HepG2 (cell line): ENCODE measurements at regions not wholly inside any gene's neighbourhood (a gene's known extent, or its start where the extent isn't known, plus 50 kb on each side); places are given as distances from the start of the nearest gene placed in this dataset.

Experiments used
- AHR ChIP-seq: IDR thresholded peaks from 2 replicates; pipeline ENCODE4 v1.6.1; 2018; ENCODE audit warnings: missing genetic modification reagents, missing compliant biosample characterization
- ATF7-NPFF ChIP-seq: sonication (generic); formaldehyde crosslinking; IDR thresholded peaks from 2 replicates; pipeline ENCODE4 v1.8.1; 2023; ENCODE audit warnings: mild to moderate bottlenecking, low read depth, missing genetic modification reagents, moderate library complexity
- CENPT ChIP-seq: sonication (generic); formaldehyde crosslinking; IDR thresholded peaks from 2 replicates; pipeline ENCODE4 v1.8.0; 2022; ENCODE audit warnings: low read depth, mild to moderate bottlenecking, moderate library complexity, missing genetic modification reagents
- DPF2 ChIP-seq: sonication (generic); formaldehyde crosslinking; IDR thresholded peaks from 2 replicates; pipeline ENCODE4 v1.4.0; 2020; ENCODE audit warnings: mild to moderate bottlenecking, low read depth, missing genetic modification reagents, borderline replicate concordance
- IRX3 ChIP-seq: sonication (generic); formaldehyde crosslinking; IDR thresholded peaks from 2 replicates; pipeline ENCODE4 v1.8.1; 2023; ENCODE audit warnings: mild to moderate bottlenecking, low read depth, missing genetic modification reagents, borderline replicate concordance
- MAF1 ChIP-seq: sonication (generic); formaldehyde crosslinking; IDR thresholded peaks from 2 replicates; pipeline ENCODE4 v1.5.0; 2020; ENCODE audit warnings: missing genetic modification reagents, borderline replicate concordance
- POGZ ChIP-seq: sonication (generic); formaldehyde crosslinking; IDR thresholded peaks from 2 replicates; pipeline ENCODE4 v1.4.0; 2020; ENCODE audit warnings: mild to moderate bottlenecking, missing genetic modification reagents
- RBAK ChIP-seq: sonication (generic); formaldehyde crosslinking; IDR thresholded peaks from 2 replicates; pipeline ENCODE4 v1.5.1; 2020; ENCODE audit warnings: mild to moderate bottlenecking, missing genetic modification reagents
- RELA ChIP-seq: sonication (generic); formaldehyde crosslinking; IDR thresholded peaks from 2 replicates; pipeline ENCODE4 v1.4.0; 2020; ENCODE audit warnings: missing genetic modification reagents
- SCMH1 ChIP-seq: sonication (generic); formaldehyde crosslinking; IDR thresholded peaks from 2 replicates; pipeline ENCODE4 v1.9.0; 2021; ENCODE audit warnings: missing genetic modification reagents, mild to moderate bottlenecking, borderline replicate concordance
- SIN3A ChIP-seq: IDR thresholded peaks from 2 replicates; pipeline ENCODE4 v1.6.1; 2011; ENCODE audit warnings: low read depth, mild to moderate bottlenecking, control low read depth, low read length, borderline replicate concordance
- SIX4 ChIP-seq: sonication (generic); formaldehyde crosslinking; IDR thresholded peaks from 2 replicates; pipeline ENCODE4 v1.4.0; 2020; ENCODE audit warnings: missing genetic modification reagents
- SP5 ChIP-seq: IDR thresholded peaks from 2 replicates; pipeline ENCODE4 v1.6.1; 2016; ENCODE audit warnings: low read depth, borderline replicate concordance
- TAF15 ChIP-seq: fragments of 200-400 bp; formaldehyde crosslinking; IDR thresholded peaks from one replicate; pipeline ENCODE4 v1.6.1; 2018; ENCODE audit warnings: mild to moderate bottlenecking, low read depth, low read length; ENCODE audit not compliant: poor library complexity, severe bottlenecking
- ZBTB21 ChIP-seq: sonication (generic); formaldehyde crosslinking; IDR thresholded peaks from 2 replicates; pipeline ENCODE4 v1.4.0; 2020; ENCODE audit warnings: missing genetic modification reagents
- ZBTB38 ChIP-seq: sonication (generic); formaldehyde crosslinking; IDR thresholded peaks from 2 replicates; pipeline ENCODE4 v1.5.1; 2020; ENCODE audit warnings: mild to moderate bottlenecking, missing genetic modification reagents
- ZMAT3 ChIP-seq: sonication (generic); formaldehyde crosslinking; conservative IDR thresholded peaks from 2 replicates; pipeline ENCODE4 v1.7.0; 2021; ENCODE audit warnings: missing genetic modification reagents
- ZNF333 ChIP-seq: sonication (generic); formaldehyde crosslinking; IDR thresholded peaks from 2 replicates; pipeline ENCODE4 v1.4.0; 2020; ENCODE audit warnings: mild to moderate bottlenecking, missing genetic modification reagents, borderline replicate concordance
- ZNF816 ChIP-seq: sonication (generic); formaldehyde crosslinking; IDR thresholded peaks from 2 replicates; pipeline ENCODE4 v1.8.0; 2022; ENCODE audit warnings: missing genetic modification reagents, mild to moderate bottlenecking, borderline replicate concordance
- ZNF83 ChIP-seq: sonication (generic); formaldehyde crosslinking; IDR thresholded peaks from 2 replicates; pipeline ENCODE4 v1.4.0; 2020; ENCODE audit warnings: missing genetic modification reagents, mild to moderate bottlenecking, borderline replicate concordance
- ZSCAN29 ChIP-seq: sonication (generic); formaldehyde crosslinking; conservative IDR thresholded peaks from 2 replicates; pipeline ENCODE4 v1.4.0; 2020; ENCODE audit warnings: mild to moderate bottlenecking, missing genetic modification reagents
- ZSCAN30 ChIP-seq: sonication (generic); formaldehyde crosslinking; IDR thresholded peaks from 2 replicates; pipeline ENCODE4 v1.5.0; 2020; ENCODE audit warnings: mild to moderate bottlenecking, missing genetic modification reagents
- TF ChIP-seq, protein P1 (sequence below): sonication (generic); formaldehyde crosslinking; IDR thresholded peaks from 2 replicates; pipeline ENCODE4 v1.5.0; 2020; ENCODE audit warnings: mild to moderate bottlenecking, missing genetic modification reagents
- TF ChIP-seq, protein P2 (sequence below): sonication (generic); formaldehyde crosslinking; IDR thresholded peaks from 2 replicates; pipeline ENCODE4 v1.5.0; 2020; ENCODE audit warnings: missing genetic modification reagents, mild to moderate bottlenecking, borderline replicate concordance
- TF ChIP-seq, protein P3 (sequence below): sonication (generic); formaldehyde crosslinking; IDR thresholded peaks from 2 replicates; pipeline ENCODE4 v1.4.0; 2020; ENCODE audit warnings: missing genetic modification reagents

DNA sequence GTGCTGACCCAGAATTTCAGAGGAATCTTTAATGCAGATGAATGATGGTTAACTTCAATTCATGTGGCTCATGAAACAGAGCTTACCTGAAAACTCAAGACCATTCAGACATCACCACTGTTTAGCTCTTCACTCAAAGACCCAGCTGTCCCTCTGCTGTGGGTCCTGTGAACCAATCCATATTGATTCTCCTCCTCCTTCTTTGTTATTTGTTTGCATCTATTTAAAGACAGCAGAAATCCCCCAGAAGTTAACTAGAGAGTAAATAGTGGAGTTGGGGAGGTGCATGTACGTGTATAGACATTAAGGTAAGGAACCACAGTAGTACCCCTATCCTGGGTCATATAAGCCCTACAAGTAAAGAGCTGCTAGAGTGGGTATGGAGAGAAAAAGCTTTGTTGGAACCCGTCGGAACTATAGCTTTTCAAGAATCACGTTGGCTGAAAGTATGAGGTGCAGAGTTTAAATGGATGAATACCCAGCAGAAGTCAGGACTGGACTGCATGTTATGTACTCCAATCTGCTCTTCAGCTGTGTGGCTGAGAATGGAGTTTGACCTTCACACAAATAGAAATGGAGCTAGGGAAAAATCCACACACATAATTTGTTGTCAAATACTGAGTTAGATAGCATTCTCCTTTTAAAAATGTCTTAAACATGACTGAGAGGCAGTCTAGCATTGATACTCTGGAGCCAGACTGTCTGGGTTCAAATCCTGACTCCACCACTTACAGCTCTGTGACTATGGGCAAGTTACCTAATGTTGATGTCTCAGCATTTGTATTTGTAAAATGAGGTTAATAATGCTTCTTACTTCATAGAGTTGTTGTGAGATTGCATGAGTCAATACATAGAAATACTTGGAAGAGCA, 81.7 kb upstream of the HK2 start (continued):
- TF ChIP-seq DPF2 (no peak; the same call in 1 of the 2 replicates), IRX3 (CRISPR knock-in tag) (no peak), SCMH1 (no peak), ZNF333 (no peak), ZSCAN30 (CRISPR knock-in tag) (no peak), SIX4 (CRISPR knock-in tag) (no peak), AHR (no peak), ZNF816 (peak; percentile 74; the same call in 1 of the 2 replicates), SIN3A (no peak), MAF1 (no peak), RELA (CRISPR knock-in tag) (no peak), ZBTB38 (CRISPR knock-in tag) (no peak), CENPT (no peak), ATF7-NPFF (CRISPR knock-in tag) (0 out of 2 replicates have a peak, but pooled peaks have one; percentile 26), POGZ (CRISPR knock-in tag) (peak; percentile 56; the same call in 1 of the 2 replicates), ZMAT3 (CRISPR knock-in tag) (0 out of 2 replicates have a peak, but pooled peaks have one; percentile 60), SP5 (peak; percentile 55; the same call in 1 of the 2 replicates), ZSCAN29 (CRISPR knock-in tag) (peak; percentile 45; the same call in 1 of the 2 replicates), ZNF83 (no peak), RBAK (no peak), TAF15 (no peak), ZBTB21 (CRISPR knock-in tag) (no peak)
- TF ChIP-seq, protein P1, sequence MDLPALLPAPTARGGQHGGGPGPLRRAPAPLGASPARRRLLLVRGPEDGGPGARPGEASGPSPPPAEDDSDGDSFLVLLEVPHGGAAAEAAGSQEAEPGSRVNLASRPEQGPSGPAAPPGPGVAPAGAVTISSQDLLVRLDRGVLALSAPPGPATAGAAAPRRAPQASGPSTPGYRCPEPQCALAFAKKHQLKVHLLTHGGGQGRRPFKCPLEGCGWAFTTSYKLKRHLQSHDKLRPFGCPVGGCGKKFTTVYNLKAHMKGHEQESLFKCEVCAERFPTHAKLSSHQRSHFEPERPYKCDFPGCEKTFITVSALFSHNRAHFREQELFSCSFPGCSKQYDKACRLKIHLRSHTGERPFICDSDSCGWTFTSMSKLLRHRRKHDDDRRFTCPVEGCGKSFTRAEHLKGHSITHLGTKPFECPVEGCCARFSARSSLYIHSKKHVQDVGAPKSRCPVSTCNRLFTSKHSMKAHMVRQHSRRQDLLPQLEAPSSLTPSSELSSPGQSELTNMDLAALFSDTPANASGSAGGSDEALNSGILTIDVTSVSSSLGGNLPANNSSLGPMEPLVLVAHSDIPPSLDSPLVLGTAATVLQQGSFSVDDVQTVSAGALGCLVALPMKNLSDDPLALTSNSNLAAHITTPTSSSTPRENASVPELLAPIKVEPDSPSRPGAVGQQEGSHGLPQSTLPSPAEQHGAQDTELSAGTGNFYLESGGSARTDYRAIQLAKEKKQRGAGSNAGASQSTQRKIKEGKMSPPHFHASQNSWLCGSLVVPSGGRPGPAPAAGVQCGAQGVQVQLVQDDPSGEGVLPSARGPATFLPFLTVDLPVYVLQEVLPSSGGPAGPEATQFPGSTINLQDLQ: no peak
- TF ChIP-seq, protein P2, sequence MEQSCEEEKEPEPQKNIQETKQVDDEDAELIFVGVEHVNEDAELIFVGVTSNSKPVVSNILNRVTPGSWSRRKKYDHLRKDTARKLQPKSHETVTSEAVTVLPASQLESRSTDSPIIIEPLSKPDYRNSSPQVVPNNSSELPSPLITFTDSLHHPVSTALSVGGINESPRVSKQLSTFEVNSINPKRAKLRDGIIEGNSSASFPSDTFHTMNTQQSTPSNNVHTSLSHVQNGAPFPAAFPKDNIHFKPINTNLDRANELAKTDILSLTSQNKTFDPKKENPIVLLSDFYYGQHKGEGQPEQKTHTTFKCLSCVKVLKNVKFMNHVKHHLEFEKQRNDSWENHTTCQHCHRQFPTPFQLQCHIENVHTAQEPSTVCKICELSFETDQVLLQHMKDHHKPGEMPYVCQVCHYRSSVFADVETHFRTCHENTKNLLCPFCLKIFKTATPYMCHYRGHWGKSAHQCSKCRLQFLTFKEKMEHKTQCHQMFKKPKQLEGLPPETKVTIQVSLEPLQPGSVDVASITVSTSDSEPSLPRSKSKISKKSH (CRISPR knock-in tag): no peak
- TF ChIP-seq, protein P3, sequence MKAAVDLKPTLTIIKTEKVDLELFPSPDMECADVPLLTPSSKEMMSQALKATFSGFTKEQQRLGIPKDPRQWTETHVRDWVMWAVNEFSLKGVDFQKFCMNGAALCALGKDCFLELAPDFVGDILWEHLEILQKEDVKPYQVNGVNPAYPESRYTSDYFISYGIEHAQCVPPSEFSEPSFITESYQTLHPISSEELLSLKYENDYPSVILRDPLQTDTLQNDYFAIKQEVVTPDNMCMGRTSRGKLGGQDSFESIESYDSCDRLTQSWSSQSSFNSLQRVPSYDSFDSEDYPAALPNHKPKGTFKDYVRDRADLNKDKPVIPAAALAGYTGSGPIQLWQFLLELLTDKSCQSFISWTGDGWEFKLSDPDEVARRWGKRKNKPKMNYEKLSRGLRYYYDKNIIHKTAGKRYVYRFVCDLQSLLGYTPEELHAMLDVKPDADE (CRISPR knock-in tag): no peak
